H1 (cell line): ENCODE measurements at regions not wholly inside any gene's neighbourhood (a gene's known extent, or its start where the extent isn't known, plus 50 kb on each side); places are given as distances from the start of the nearest gene placed in this dataset.

Source experiments
- CTCF ChIA-PET: fragments of 300-600 bp; sonication (Branson Sonifier 250); formaldehyde crosslinking; loops from one replicate; lab custom pipeline; 2021; ENCODE audit not compliant: partially characterized antibody; lab: Charles Lee
- POLR2A ChIA-PET: fragments of 300-600 bp; sonication (Branson Sonifier 250); formaldehyde crosslinking; loops from one replicate; lab custom pipeline; 2021; ENCODE audit warnings: inconsistent platforms; ENCODE audit not compliant: partially characterized antibody; lab: Charles Lee
- DNase-seq, 2 experiments: peaks; one replicate each; pipeline versions ENCODE4 v3.0.0 to v3.0.0-alpha.2; 2010 to 2022; ENCODE audit warnings: low spot score in 2 of 2, low read depth in 1 of 2, mixed read lengths in 1 of 2
- FAIRE-seq: peaks from 2 replicates; lab custom pipeline; 2011; peaks lifted over from hg19 to GRCh38; lab: Jason Lieb, UNC
- H2AFZ ChIP-seq: 2 replicates; pipeline ENCODE4 v1.8.1; 2012; ENCODE audit warnings: low read length, inconsistent platforms
- H2AK5ac ChIP-seq: 2 replicates; pipeline ENCODE4 v1.6.1; 2013; ENCODE audit warnings: low read depth, low read length
- H2BK120ac ChIP-seq: replicated peaks from 2 replicates; pipeline ENCODE3; 2013; ENCODE audit warnings: low read depth, low read length, inconsistent platforms
- H2BK12ac ChIP-seq: 2 replicates; pipeline ENCODE4 v1.6.1; 2013; ENCODE audit warnings: low read depth, low read length
- H2BK15ac ChIP-seq: 2 replicates; pipeline ENCODE4 v1.6.1; 2013; ENCODE audit warnings: low read length
- H2BK20ac ChIP-seq: 2 replicates; pipeline ENCODE4 v1.6.1; 2013; ENCODE audit warnings: low read length
- H2BK5ac ChIP-seq: 2 replicates; pipeline ENCODE4 v1.6.1; 2013; ENCODE audit warnings: low read depth, low read length
- H3K14ac ChIP-seq: 2 replicates; pipeline ENCODE4 v1.6.1; 2013; ENCODE audit warnings: inconsistent platforms; ENCODE audit not compliant: insufficient read length
- H3K18ac ChIP-seq: 2 replicates; pipeline ENCODE4 v1.6.1; 2013; ENCODE audit warnings: low read length; ENCODE audit errors: extremely low read depth
- H3K23ac ChIP-seq: 2 replicates; pipeline ENCODE4 v1.6.1; 2013; ENCODE audit warnings: inconsistent platforms; ENCODE audit not compliant: insufficient read length
- H3K23me2 ChIP-seq: 2 replicates; pipeline ENCODE4 v1.6.1; 2013; ENCODE audit warnings: low read depth, low read length
- H3K27ac ChIP-seq: 2 replicates; pipeline ENCODE4 v1.6.1; 2011; ENCODE audit warnings: low read depth, low read length, inconsistent platforms
- H3K27me3 ChIP-seq, 4 experiments: replicated peaks in 1 of 4; 1 replicate in 1 of 4; 2 replicates in 3 of 4; pipeline versions ENCODE4 v1.6.1 to v1.8.1; 2011 to 2013; ENCODE audit warnings: low read length in 3 of 4, mild to moderate bottlenecking in 3 of 4, inconsistent platforms in 2 of 4, mixed read lengths in 2 of 4, moderate library complexity in 1 of 4; ENCODE audit not compliant: control insufficient read depth in 3 of 4, insufficient read depth in 3 of 4; ENCODE audit errors: extremely low read depth in 1 of 4
- H3K36me3 ChIP-seq, 4 experiments: 2 replicates each; pipeline versions ENCODE4 v1.6.1 to v1.8.1; 2011 to 2013; ENCODE audit warnings: mild to moderate bottlenecking in 4 of 4, low read length in 3 of 4, moderate library complexity in 2 of 4, control low read depth in 1 of 4, inconsistent platforms in 1 of 4; ENCODE audit not compliant: insufficient read depth in 4 of 4, control insufficient read depth in 2 of 4
- H3K4ac ChIP-seq: replicated peaks from 2 replicates; pipeline ENCODE3; 2013; ENCODE audit warnings: low read length, low read depth, mixed read lengths, inconsistent platforms; ENCODE audit not compliant: insufficient read length
- H3K4me1 ChIP-seq, 4 experiments: replicated peaks in 1 of 4; 1 replicate in 1 of 4; 2 replicates in 3 of 4; pipeline versions ENCODE4 v1.6.1 to v1.8.1; 2011 to 2013; ENCODE audit warnings: low read length in 3 of 4, inconsistent platforms in 2 of 4, mixed read lengths in 1 of 4; ENCODE audit not compliant: insufficient read depth in 4 of 4, control insufficient read depth in 3 of 4
- H3K4me2 ChIP-seq, 2 experiments: 2 replicates each; pipeline versions ENCODE4 v1.6.1 to v1.8.1; 2011 to 2013; ENCODE audit warnings: low read depth in 2 of 2, low read length in 2 of 2, control low read depth in 1 of 2, inconsistent platforms in 1 of 2, mild to moderate bottlenecking in 1 of 2; ENCODE audit not compliant: insufficient read depth in 1 of 2
- H3K4me3 ChIP-seq, 4 experiments: fragments of 200-600, 300-600 bp in 1 of 4; sonication (generic), shearing (Covaris generic), sonication (Bioruptor Twin) in 1 of 4; 2 replicates each; pipeline versions ENCODE4 v1.5.1 to v1.8.1; 2011 to 2016; ENCODE audit warnings: low read length in 4 of 4, low read depth in 3 of 4, control low read depth in 2 of 4, inconsistent platforms in 2 of 4, mild to moderate bottlenecking in 2 of 4, mixed read lengths in 1 of 4, moderate library complexity in 1 of 4; ENCODE audit not compliant: insufficient read depth in 2 of 4; ENCODE audit errors: extremely low read depth in 1 of 4
- H3K56ac ChIP-seq: replicated peaks from 2 replicates; pipeline ENCODE3; 2013; ENCODE audit warnings: low read depth, mild to moderate bottlenecking, mixed read lengths, low read length, inconsistent platforms; ENCODE audit not compliant: insufficient read length
- H3K79me1 ChIP-seq: 2 replicates; pipeline ENCODE4 v1.6.1; 2013; ENCODE audit warnings: low read depth, low read length, control low read depth
- H3K79me2 ChIP-seq, 2 experiments: 2 replicates each; pipeline versions ENCODE4 v1.6.1 to v1.8.1; 2012 to 2013; ENCODE audit warnings: low read length in 2 of 2, mild to moderate bottlenecking in 2 of 2, inconsistent platforms in 1 of 2; ENCODE audit not compliant: insufficient read depth in 2 of 2, control insufficient read depth in 1 of 2
- H3K9ac ChIP-seq, 4 experiments: replicated peaks in 1 of 4; 1 replicate in 1 of 4; 2 replicates in 3 of 4; pipeline versions ENCODE4 v1.6.1 to v1.8.1; 2011 to 2013; ENCODE audit warnings: low read depth in 3 of 4, low read length in 3 of 4, control low read depth in 2 of 4, mild to moderate bottlenecking in 2 of 4, moderate library complexity in 2 of 4, inconsistent platforms in 1 of 4; ENCODE audit errors: extremely low read depth in 1 of 4
- H3K9me3 ChIP-seq, 2 experiments: 2 replicates each; pipeline versions ENCODE4 v1.6.1 to v1.8.1; 2012 to 2013; ENCODE audit warnings: mild to moderate bottlenecking in 2 of 2, moderate library complexity in 2 of 2, control low read depth in 1 of 2, inconsistent platforms in 1 of 2, low read depth in 1 of 2, low read length in 1 of 2, mixed read lengths in 1 of 2; ENCODE audit not compliant: insufficient read depth in 2 of 2
- H4K20me1 ChIP-seq, 2 experiments: replicated peaks in 1 of 2; 2 replicates each; pipeline versions ENCODE3 to v1.8.1; 2011 to 2013; ENCODE audit warnings: inconsistent platforms in 2 of 2, low read length in 2 of 2, mild to moderate bottlenecking in 1 of 2; ENCODE audit not compliant: insufficient read depth in 2 of 2, control insufficient read depth in 1 of 2
- H4K5ac ChIP-seq: 2 replicates; pipeline ENCODE4 v1.6.1; 2013; ENCODE audit warnings: low read length, low read depth, mixed read lengths, inconsistent platforms; ENCODE audit not compliant: insufficient read length
- H4K8ac ChIP-seq: 2 replicates; pipeline ENCODE4 v1.8.0; 2013; ENCODE audit warnings: mild to moderate bottlenecking, moderate library complexity, low read length, inconsistent platforms; ENCODE audit not compliant: insufficient read depth; ENCODE audit errors: extremely low read depth
- H4K91ac ChIP-seq: replicated peaks from 2 replicates; pipeline ENCODE3; 2013; ENCODE audit warnings: low read length, mixed read lengths, inconsistent platforms; ENCODE audit not compliant: insufficient read length
- KDM4A ChIP-seq: IDR thresholded peaks from one replicate; pipeline ENCODE4 v1.7.1; 2012; ENCODE audit warnings: low read depth, mild to moderate bottlenecking, moderate library complexity, low read length, inconsistent platforms; ENCODE audit not compliant: severe bottlenecking
- SAP30 ChIP-seq: fragments of 300-600 bp; sonication (generic); IDR thresholded peaks from 2 replicates; pipeline ENCODE4 v1.7.1; 2012; ENCODE audit warnings: low read length, moderate library complexity, mild to moderate bottlenecking, inconsistent platforms; ENCODE audit not compliant: insufficient read depth, insufficient replicate concordance
- SIN3A ChIP-seq, 2 experiments: IDR thresholded peaks in 1 of 2; conservative IDR thresholded peaks in 1 of 2; 2 replicates each; pipeline ENCODE4 v1.6.1; 2011 to 2012; ENCODE audit warnings: low read length in 2 of 2, improper control_type of control experiment in 1 of 2, low read depth in 1 of 2, mild to moderate bottlenecking in 1 of 2
- SIX5 ChIP-seq: IDR thresholded peaks from 2 replicates; pipeline ENCODE4 v1.6.1; 2011; ENCODE audit warnings: mild to moderate bottlenecking, low read depth, low read length
- WGBS, 2 experiments: shearing (Covaris generic) in 1 of 2; methylation state at CpG; one replicate each; pipeline versions ENCODE4 v1.1.6 to v1.1.7; 2013 to 2015; ENCODE audit warnings: low lambda C conversion rate in 2 of 2, mixed read lengths in 2 of 2, inconsistent platforms in 1 of 2, low coverage in 1 of 2, missing lambda C conversion rate in 1 of 2; ENCODE audit not compliant: insufficient replicate concordance in 2 of 2, insufficient coverage in 1 of 2, insufficient read length in 1 of 2; ENCODE audit errors: extremely low coverage in 1 of 2, missing lambda C conversion rate in 1 of 2; 5-methylcytosine and 5-hydroxymethylcytosine counted together
- TF ChIP-seq, protein P1 (sequence below): IDR thresholded peaks from 2 replicates; pipeline ENCODE4 v1.6.1; 2012; ENCODE audit warnings: inconsistent platforms

DNA sequence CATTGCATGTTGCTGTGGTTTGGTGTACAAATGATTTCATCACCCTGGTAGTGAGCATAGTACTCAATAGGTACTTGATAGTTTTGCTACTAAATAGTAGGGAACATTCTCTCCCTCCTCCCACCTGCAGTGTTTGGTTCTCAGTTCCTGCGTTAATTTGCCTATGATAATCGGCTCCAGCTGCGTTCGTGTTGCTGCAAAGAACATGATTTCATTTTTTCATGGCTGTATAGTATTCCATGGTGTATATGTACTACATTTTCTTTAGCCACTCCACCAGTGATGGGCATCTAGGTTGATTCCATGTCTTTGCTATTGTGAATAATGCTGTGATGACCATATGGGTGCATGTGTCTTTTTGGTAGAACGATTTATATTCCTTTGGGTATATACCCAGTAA is 903.4 kb downstream of the TTLL7 start:
- Histone ChIP-seq H3K18ac (no peak overlapping the region), H2BK120ac (no peak overlapping the region), H3K56ac (no peak overlapping the region), H3K79me2 (no peaks in the 10 kb centered on the region), H2BK12ac (no peak overlapping the region), H3K4me1 (peaks cover 0 to under 1% (median 0%) of the 10 kb centered on the region in 4 experiments; a peak in 1 of 7 replicates), H3K27me3 (no peaks in the 10 kb centered on the region), H3K27ac (no peak overlapping the region), H3K4me2 (no peak overlapping the region), H4K5ac (no peak overlapping the region), H2AFZ (no peak overlapping the region), H2BK5ac (no peak overlapping the region), H4K8ac (no peak overlapping the region), H3K23me2 (no peaks in the 10 kb centered on the region), H4K20me1 (no peaks in the 10 kb centered on the region), H3K9me3 (peaks cover 0 to 3% of the 10 kb centered on the region in 2 experiments; a peak in 1 of 4 replicates), H2BK20ac (no peak overlapping the region), H4K91ac (no peak overlapping the region), H3K23ac (no peak overlapping the region), H2AK5ac (no peak overlapping the region), H3K36me3 (no peaks in the 10 kb centered on the region), H3K14ac (no peak overlapping the region), H3K4ac (no peak overlapping the region), H3K9ac (no peak overlapping the region), H2BK15ac (no peak overlapping the region), H3K79me1 (no peaks in the 10 kb centered on the region), H3K4me3 (no peak overlapping the region)
- FAIRE-seq (no peak), DNase-seq (no peak)
- CTCF ChIA-PET: no interaction called here
- 94% methylated on average over 5 of the region's 5 CpGs; no CpG with 5 or more reads in 1 of the 2 experiments for WGBS, 2 experiments
- POLR2A ChIA-PET: no interaction called here
- TF ChIP-seq SIX5 (no peak), SAP30 (no peak), KDM4A (no peak), SIN3A (conservative IDR thresholded peaks at IDR 0.05 in 1 of 2, IDR thresholded peaks at IDR 0.05 in 1 of 2; ENCODE audit: low read depth in 1 of 2, low read length in 2 of 2) (no peak)
- TF ChIP-seq, protein P1, sequence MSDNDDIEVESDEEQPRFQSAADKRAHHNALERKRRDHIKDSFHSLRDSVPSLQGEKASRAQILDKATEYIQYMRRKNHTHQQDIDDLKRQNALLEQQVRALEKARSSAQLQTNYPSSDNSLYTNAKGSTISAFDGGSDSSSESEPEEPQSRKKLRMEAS: no peak
